T-helper 1 cell treated with Interleukin-12 subunit alpha and Interleukin-12 subunit beta and Interleukin-4 antibody, amounts not matched to agents 30 ng/mL and 1 ng/mL, for 36 hours (primary cell): ENCODE measurements at regions not wholly inside any gene's neighbourhood (a gene's known extent, or its start where the extent isn't known, plus 50 kb on each side); places are given as distances from the start of the nearest gene placed in this dataset.

Experiments used
- intact Hi-C: fragments of 100-400 bp; cut with micrococcal nuclease; formaldehyde crosslinking; loops from one replicate; pipeline ENCODE4 v1.15.1; 2024

DNA sequence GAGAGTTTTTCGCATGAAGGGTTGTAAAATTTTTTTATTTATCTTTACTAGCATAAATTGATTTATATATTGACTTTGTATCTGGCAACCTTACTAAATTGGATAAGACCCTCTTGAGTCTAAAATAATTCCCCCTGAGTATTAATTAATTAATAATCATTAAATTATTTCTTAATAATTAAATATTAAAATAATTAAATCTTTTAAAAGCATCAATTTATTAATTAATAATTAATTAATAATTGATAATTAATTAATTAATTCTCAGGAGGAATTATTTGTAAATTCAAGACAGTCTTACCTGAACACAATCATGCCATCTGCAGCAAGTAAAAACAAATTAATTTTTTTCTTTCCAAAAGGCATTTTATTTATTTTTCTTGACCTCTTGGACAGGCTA, 370.4 kb upstream of the PTPRD start:
- intact Hi-C loops = no loop called here

DNA sequence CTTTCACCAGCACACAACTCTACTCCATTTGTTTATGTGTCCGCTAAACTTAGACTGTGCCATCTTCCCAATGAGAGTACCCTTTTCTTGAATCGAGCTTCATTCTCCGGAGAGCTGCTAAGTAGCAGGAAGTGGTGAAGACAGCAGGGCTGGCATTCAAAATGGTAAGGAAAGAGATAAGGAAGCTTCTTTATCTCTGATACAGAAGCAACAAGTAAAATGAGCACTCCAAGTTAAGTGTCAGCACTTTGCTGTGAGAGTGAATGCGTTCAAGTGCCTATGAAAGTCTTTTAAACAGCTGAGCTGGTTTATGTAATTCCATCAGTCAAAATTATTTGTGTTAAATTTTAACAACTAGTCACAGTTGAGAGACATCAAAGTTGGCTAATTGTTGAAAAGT, 386.8 kb upstream of the PTPRD start:
- intact Hi-C loops = no loop called here

DNA sequence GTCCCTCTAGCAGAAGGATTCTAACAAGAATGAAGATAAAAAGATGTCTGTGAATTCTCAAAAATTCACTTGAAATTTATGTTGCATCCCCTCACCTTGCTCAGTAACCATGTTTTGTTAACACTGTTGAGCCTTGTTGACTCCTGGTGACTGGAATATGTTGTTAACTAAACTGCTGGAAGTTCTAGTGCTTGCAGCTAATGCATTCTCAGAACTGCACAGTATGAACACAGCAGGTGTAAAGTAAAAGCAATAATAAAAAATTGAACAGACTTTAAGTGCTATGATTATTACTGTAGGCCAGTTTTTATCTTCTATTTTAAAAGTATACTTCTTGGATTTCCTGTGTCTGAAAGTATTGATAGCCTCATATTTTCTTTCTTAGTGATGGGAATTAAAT, 388.7 kb upstream of the PTPRD start:
- intact Hi-C loops = no loop called here

DNA sequence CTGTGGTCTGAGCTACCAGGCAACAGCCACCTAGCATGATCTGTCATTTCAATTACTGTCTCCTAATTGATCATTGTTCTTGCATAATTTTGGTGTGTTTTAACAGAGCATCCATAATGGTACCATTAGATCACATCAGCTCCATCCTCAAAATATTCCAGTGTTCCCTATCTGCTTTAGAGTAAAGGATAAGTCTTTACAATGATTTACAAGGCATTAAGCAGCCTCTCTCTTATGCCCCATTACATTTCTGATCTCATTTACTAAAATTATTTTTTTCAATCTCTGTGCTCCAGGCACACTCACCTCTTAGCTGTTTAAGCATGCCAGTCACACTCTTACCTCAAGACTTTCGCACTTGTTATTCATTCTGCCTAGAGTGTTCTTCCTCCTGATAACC, 389.9 kb upstream of the PTPRD start:
- intact Hi-C loops = no loop called here

DNA sequence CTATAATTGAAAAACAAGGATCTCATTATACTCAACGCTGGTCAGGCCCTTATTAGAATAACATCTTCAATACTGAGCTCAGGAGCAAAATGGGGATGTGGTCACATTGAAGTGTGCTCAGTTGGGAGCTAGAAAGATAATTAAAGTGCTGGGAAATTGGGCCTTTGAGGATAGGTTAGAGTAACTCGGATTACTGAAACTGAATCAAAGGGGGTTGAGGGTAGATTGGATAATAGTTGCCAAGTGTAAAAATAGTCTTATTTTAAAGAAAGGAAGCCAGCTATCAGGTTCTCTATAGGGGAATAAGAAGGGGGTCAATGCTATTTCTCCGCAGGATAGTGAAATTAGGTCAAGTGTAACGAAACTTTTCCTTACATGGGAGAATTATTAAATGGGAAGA, 391.0 kb upstream of the PTPRD start:
- intact Hi-C loops = no loop called here

DNA sequence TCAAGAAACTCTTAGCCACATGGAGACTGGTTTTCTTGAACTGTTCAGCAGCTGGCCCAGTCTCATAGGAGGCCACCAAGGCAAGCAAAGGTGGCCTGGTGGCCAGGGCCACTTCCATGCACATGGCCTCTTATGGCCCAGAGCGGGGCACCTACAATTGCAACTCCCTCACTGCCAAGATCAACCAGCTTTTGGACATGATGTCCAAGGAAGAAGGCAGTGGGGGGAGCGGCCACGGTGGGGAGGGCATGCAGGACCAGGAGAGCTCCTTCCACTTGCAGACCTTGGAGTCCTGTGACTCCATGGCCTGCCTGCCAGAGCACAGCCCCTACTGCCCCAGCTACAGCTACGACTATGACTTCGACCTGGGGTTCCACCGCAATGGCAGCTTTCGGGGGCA, 398.9 kb upstream of the PTPRD start:
- intact Hi-C loops = no loop called here

DNA sequence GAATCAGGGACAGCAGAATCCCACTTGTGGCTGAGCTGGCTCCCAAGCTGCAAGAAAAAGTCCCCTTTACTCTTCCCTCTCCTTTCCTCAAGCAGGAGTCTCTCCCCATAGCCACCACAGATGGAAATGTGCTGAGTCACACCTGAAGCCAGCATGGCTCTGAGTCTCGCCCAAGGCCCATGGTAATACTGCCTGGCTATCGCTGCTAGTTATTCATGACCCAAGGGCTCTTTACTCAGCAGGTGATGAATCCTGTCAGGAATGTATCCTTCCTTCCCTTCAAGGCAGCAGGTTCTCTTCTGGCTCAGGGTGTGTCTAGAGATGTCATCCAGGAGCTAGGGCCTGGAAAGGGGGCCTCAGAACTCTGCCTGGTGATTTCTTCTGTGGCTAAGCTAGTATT, 403.3 kb upstream of the PTPRD start:
- intact Hi-C loops = no loop called here

DNA sequence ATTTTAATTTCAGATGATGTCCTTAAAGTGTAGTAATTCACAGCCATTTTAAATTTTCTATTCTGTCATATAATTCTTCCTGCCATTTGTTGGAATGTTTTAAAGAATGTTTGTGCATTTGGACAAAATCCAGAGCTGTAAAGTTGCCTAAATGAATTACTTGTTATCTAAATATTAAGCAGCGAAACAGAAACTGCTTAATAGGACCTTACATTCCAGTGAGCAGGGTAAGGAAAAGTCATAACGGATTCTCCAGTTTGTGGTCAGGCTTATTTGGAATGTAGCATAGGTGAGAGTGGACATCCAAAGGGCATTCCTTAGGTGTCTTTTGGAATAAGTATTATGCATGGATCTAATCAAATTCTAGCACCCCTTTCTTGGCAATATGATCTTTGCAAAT, 410.4 kb upstream of the PTPRD start:
- intact Hi-C loops = no loop called here

DNA sequence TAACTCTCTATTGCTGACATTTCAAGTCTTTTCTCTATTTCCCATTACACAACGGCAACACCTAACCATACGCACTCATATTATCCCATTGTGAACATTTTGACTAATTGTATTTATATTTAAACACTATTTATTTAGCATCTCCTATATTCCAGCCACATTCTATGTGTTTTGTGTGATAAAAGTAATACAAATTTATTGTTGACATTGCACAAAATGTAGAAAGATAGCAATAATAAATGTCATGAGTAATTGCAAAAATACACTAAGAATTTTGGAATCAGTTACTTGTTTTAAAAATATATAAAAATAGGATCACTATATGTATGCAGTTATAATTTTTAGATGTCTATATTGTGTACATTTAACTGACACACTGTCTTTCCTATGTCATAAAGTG, 413.0 kb upstream of the PTPRD start:
- intact Hi-C loops = no loop called here

DNA sequence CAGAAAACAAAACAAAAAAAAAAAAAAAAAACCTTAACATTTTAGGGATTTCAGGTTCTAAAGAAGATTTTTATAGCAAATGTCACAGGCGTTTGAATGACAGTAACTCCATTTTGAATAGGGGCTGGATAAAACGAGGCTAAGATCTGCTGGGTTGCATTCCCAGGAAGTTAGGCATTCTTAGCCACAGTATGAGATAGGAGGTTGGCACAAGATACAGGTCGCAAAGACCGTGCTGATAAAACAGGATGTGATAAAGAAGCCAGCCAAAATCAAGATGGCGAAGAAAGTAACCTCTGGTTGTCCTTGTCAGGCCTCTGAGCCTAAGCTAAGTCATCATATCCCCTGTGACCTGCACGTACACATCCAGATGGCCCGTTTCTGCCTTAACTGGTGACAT, 425.6 kb upstream of the PTPRD start:
- intact Hi-C loops = no loop called here

DNA sequence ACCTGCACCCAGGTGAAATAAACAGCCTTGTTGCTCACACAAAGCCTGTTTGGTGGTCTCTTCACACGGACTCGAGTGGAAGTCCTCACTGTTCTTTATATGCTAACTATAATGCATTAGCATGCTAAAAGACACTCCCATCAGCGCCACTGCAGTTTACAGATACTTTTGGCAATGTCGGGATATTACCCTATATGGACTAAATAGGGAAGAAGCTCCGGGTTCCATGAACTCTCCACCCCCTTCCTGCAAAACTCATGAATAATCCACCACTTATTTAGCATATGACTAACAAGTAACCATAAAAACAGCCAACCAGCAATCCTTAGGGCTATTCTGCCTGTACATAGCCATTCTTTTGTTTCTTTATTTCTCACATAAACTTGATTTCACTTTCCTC, 426.2 kb upstream of the PTPRD start:
- intact Hi-C loops = no loop called here

DNA sequence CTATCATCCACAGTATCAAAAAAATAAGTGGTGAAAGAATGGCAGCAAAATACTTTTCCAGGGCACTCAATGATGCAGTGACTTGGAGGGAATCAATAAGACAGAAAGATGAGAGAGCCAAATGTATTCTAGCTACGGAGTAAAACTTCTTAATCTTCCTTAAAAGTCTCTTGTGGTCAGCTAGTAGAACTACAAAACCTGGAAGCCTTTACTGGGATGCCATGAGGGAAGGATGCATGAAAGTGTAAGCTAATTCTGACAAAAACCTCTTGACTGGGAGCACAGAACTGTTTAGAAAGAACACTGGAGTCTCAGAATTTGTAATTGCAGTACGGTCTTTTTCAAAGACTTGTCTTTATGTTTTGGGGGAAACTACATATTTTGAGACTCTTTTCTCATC, 432.8 kb upstream of the PTPRD start:
- intact Hi-C loops = no loop called here

DNA sequence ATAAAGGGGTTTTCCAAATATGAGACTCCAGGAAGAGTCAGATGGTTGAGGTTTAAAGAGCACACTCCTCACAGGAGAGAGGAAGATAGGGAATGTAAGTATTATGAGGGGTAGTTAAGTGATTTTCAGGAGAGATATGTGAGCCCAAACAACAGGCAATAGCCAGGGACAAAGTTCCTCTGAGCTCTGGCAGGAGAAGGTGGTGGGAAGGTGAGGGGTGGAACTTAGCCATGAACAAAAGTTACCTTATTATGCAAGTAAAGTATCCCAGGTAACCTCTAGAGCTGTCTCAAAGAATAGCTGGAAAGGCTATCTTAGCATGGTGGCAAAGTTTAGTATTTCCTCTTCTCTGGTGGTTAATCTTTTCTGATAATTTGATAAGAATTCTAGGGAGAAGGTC, 450.5 kb upstream of the PTPRD start:
- intact Hi-C loops = no loop called here

DNA sequence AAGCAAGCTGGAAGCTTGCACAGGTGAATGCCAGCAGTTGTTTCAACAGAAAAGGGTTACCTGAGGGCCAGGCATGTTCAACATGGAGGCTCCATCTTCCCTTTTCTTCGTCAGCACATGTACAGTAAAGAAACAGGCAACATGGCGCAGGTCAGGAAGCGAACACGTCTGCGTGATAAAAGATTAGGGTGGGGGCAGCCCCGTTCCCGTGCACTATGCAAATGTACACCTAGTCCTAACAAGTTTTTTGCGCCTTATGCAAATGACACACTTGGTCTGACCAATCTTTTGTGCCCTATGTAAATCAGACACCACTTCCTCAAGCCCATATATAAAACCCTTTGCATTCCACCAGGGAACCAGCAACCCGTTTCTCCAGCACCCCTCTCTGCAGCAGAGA, 452.1 kb upstream of the PTPRD start:
- intact Hi-C loops = no loop called here

DNA sequence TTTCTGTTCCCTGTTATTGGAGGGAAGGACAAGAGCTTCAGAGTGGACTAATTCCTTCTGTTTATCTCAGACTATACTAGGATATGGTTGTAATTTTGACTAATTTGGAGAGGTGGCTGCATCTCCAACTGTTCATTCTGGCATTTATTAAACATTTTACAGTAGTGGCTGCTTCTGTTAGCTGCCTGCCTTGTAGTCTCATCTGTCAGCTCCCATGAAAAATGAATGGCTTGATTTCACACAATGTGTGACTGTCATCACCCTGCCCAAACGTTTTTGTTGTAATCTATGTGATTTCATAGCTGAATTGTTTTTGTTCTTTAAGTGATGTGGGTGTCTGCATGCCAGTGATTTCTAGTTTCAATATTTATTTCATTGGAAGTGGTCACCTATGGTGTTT, 459.4 kb upstream of the PTPRD start:
- intact Hi-C loops = no loop called here

DNA sequence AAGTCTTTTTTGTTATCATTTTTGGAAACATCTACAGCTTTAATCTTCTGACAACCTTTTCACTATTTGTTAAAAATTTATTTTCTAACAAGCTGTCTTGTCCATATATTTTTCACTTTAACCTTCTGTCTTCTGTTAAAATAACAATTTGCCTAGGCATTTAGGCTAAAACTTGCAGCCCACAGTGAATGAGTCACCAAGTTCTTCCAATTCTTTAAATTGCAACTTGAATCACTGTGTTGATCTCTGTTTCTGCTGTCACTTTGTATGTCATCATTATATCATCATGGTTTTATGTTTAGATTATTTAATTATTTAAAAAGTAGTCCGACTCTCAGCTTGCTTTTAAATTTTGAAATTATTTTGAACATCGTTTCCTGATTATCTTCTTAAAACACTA, 473.8 kb upstream of the PTPRD start:
- intact Hi-C loops = no loop called here

DNA sequence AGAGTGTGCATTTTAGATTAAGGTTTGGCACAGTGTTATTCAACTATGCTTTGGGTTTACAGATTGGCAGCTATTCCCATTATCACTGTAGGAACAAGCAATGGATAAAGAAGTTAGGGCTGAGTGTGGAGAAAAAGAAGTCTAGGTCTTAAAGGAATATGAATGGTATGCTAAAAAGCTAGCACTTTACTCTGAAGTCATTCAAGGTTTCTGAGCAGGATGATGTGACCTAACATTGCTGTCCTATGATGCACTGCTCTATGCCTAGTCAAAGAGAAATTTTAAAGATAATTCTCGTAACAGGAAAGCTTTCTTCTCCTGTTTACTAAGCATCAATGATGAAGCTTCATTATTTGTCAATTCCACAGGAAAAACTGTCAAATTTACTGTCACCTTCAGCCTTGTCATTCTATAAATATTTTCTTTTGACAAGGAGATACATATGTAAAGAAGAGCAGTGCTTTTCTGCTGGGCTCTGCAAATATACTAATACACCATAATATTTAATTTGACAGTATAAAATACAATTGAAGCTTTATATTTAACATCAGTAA, 476.1 kb upstream of the PTPRD start:
- intact Hi-C loops = no loop called here

DNA sequence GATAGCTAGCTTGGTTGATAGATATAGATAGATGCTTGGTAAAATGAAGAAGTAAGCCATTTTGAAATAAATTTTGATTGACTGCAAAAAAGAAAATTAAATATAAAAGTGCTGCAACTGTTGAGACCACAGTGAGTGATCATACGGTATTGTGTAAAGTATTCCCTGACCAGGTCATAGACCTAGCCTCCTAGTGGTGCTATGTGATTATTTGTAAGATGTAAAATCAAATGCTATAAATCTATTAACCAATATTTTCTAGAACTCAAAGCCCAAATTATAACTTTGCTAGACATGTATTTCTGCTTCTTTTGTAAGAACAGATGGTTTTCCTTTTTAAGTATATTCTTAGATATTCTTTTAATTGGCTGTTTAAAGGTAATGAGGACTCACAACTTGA, 480.2 kb upstream of the PTPRD start:
- intact Hi-C loops = no loop called here

DNA sequence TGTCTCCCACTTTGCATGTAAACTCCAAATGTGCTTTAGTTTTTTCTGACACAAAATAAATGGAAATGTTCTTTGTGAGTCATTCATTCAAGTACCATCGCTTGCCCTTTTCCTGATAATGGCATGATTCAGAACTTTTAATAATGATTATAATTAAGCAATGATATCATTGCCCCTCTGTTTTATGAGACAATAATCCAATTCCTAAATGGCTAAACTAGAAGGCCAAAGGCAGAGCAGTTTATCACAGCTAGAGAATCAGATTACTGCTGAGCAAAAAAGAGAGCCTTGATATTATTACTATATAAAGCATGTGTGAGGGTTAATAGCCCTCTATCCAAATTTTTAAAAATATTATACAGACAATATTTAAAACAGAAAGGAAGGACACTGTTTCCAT, 484.2 kb upstream of the PTPRD start:
- intact Hi-C loops = no loop called here

DNA sequence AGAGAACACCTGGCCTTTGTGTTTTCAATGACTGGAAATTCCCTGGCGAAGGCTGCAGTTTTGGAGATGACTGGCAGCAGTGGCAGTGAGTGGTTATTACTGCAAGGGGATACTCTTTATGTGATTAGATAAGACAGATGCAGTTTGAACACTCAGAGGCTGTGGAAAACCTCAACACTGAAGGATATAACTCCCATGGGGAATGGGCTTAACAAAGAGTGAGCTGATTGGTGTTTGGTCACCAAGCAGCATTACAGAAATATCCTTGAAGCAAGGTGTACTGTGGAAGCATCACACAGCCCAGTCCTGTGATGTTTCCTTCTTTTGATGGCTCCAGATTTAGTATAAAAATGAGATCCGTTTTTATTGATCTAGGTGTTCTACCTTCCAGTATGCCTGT, 490.7 kb upstream of the PTPRD start:
- intact Hi-C loops = no loop called here

DNA sequence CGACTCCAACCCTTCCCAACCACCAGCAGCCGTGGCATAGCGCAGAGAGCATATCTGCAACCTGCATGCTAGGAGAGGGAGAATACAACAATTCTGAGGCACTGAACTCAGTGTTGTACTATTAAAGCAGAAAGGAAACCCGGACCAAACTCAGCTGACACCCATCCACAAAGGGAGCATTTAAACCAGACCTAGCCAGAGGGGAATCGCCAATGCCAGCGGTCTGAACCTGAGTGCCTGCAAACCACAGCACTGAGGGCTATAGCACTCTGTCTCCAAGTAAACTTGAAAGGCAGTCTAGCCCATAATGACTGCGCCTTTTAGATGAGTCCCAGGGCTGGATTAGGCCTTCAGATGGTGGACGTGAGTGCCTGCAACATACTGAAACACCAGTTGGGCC, 494.4 kb upstream of the PTPRD start:
- intact Hi-C loops = no loop called here

DNA sequence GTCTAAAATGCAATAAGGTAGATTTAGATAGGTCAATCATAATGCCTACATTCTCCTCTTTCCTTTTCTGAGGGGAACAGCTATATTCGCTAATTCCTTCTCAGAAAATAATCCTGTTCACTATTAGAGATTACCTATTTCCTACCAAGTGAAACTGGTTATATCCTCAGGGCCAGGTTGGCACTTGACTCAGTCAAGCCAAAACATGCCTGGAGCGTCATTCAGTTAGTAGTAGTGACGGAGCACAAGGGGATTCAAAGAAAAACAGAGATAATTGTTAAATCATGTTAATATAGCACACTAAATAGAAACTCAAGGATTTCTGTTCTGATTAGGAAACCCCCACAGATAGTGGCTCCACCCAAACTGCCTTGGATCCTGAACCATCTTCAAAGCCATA, 515.4 kb upstream of the PTPRD start:
- intact Hi-C loops = no loop called here

DNA sequence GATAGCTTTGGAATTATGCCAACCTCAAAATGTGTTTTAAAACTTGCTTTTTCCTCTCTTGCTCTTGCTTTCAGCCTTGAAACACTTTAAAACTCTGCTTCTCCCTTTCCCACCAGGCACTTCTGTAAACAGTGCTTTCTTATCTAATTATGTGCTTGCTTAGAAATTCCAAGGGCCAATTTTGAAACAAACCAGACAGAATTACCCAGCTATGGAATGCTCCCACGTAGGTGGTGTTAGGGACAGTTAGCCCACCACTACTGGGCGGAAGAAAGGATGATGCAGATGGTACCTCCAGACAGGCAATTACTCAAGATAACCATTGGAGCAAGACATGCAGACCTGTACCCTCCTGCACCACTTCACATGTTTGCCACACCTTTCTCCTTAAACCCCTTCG, 523.0 kb upstream of the PTPRD start:
- intact Hi-C loops = no loop called here

DNA sequence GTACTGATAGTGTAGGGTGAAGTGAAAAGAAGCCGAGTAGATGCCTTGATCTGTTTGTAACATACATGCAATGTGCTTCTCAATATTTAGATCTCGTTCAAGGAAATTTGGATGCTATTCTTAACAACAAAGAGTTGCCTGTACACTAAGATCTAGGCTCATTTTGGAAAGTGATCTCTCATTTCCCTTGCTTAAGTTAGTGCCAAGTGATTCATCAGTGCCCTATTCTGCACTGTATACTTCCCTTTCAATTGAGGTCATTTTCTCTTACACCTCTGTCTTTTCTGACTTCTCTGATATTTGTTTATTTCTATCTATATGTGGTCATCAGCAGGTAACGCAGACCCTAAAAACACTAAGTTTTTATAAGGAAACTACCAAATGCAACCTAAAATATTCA, 528.6 kb upstream of the PTPRD start:
- intact Hi-C loops = no loop called here
